ENCODE measurements at regions not wholly inside any gene's neighbourhood (a gene's known extent, or its start where the extent isn't known, plus 50 kb on each side); places are given as distances from the start of the nearest gene placed in this dataset.

DNA sequence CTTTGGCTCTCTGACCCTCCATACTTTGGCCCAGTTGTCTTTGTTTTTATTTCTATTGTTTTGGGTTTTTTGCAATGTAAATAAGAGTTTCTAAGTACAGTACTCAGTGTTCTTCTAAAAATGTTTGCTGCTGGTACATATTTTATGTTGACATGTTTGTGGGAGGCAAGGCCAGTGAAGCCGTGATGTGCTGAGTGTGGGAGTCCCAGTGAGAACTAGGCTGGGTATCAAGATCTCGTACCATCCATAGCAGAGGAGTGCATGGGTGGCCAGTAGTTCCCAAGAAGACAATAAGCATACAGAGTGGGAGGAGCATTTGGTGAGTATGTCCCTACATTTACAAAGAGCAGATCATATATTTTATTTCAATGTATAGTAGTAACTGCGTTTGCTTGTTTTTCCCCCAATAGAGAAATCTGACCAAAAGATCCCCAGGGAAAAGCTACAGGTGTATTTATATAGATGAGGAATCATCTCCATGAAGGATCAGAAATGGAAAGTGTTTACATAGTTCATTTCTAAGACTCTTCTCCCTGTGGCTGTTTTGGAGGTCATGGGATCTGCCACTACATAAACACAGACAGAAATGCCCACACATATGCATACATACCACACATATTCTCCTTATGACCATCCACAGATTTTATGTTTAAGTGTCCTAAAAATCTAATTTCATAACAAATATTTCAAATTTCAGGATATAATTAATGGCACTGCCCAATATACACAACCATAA lies 285.9 kb downstream of the ALDH8A1 start:
- TF ChIP-seq GATA2 (IDR thresholded peaks at IDR 0.05; ENCODE audit: insufficient read depth, insufficient read length, low read depth, low read length), result no peak
- no peak for TF ChIP-seq CTCF (IDR thresholded peaks at IDR 0.05; ENCODE audit: extremely low read depth in 1 of 2, insufficient read depth in 1 of 2, low read depth in 1 of 2, low read length in 2 of 2)
- TF ChIP-seq POLR2AphosphoS5 (IDR thresholded peaks at IDR 0.05; ENCODE audit: insufficient read depth, low read depth, low read length), result no peak
- no peak for TF ChIP-seq MYC (IDR thresholded peaks at IDR 0.05; ENCODE audit: low read depth, low read length)
- no peak for TF ChIP-seq EZH2 (IDR thresholded peaks at IDR 0.05; ENCODE audit: borderline replicate concordance, low read depth, low read length, severe bottlenecking)
- no peak for TF ChIP-seq MAX (IDR thresholded peaks at IDR 0.05; ENCODE audit: insufficient read depth, insufficient read length)
- TF ChIP-seq FOS (IDR thresholded peaks at IDR 0.05; ENCODE audit: borderline replicate concordance, insufficient read depth, low read length), result no peak
- no peak for TF ChIP-seq POLR2A (IDR thresholded peaks at IDR 0.05; ENCODE audit: low read depth, low read length)

Data from endothelial cell of umbilical vein (primary cell).